MM.1S (cell line): ENCODE measurements at regions not wholly inside any gene's neighbourhood (a gene's known extent, or its start where the extent isn't known, plus 50 kb on each side); places are given as distances from the start of the nearest gene placed in this dataset.

Experiments used
- DNase-seq: peaks from one replicate; pipeline ENCODE4 v3.0.0-alpha.2; 2015
- H2AFZ ChIP-seq: fragments of 300-600 bp; sonication (generic); 2 replicates; pipeline ENCODE4 v1.6.0; 2016; ENCODE audit warnings: antibody characterized with exemption, low read length
- H3F3A ChIP-seq: fragments of 300-600 bp; sonication (generic); 2 replicates; pipeline ENCODE4 v1.6.1; 2016; ENCODE audit warnings: mild to moderate bottlenecking, antibody characterized with exemption, low read length, moderate library complexity, mixed read lengths; ENCODE audit not compliant: insufficient read depth
- H3K27ac ChIP-seq: fragments of 300-600 bp; sonication (generic); 2 replicates; pipeline ENCODE4 v1.5.1; 2016; ENCODE audit warnings: mild to moderate bottlenecking, low read length
- H3K27me3 ChIP-seq: fragments of 300-600 bp; sonication (generic); replicated peaks from 2 replicates; pipeline ENCODE4 v1.6.0; 2016; ENCODE audit warnings: low read length; ENCODE audit not compliant: insufficient read depth
- H3K36me3 ChIP-seq: fragments of 300-600 bp; sonication (generic); replicated peaks from 2 replicates; pipeline ENCODE4 v1.6.1; 2016; ENCODE audit warnings: mild to moderate bottlenecking, low read length, mixed read lengths; ENCODE audit not compliant: insufficient read depth
- H3K4me1 ChIP-seq: fragments of 300-600 bp; sonication (generic); 2 replicates; pipeline ENCODE4 v1.6.1; 2016; ENCODE audit warnings: low read length, mixed read lengths
- H3K4me2 ChIP-seq: fragments of 300-600 bp; sonication (generic); 2 replicates; pipeline ENCODE4 v1.6.0; 2016; ENCODE audit warnings: low read depth, low read length
- H3K4me3 ChIP-seq: fragments of 300-600 bp; sonication (generic); 2 replicates; pipeline ENCODE4 v1.5.1; 2016; ENCODE audit warnings: low read length, mixed read lengths
- H3K79me2 ChIP-seq: fragments of 300-600 bp; sonication (generic); 2 replicates; pipeline ENCODE4 v1.6.1; 2016; ENCODE audit warnings: mixed run types, low read length, mixed read lengths
- H3K9ac ChIP-seq: fragments of 300-600 bp; sonication (generic); 2 replicates; pipeline ENCODE4 v1.6.1; 2016; ENCODE audit warnings: low read length, mixed read lengths
- H3K9me2 ChIP-seq: fragments of 300-600 bp; sonication (generic); replicated peaks from 2 replicates; pipeline ENCODE4 v1.6.1; 2016; ENCODE audit warnings: mild to moderate bottlenecking, low read length, mixed read lengths; ENCODE audit not compliant: insufficient read depth
- H3K9me3 ChIP-seq: fragments of 300-600 bp; sonication (generic); replicated peaks from 2 replicates; pipeline ENCODE4 v1.6.1; 2016; ENCODE audit warnings: mild to moderate bottlenecking, low read length, mixed read lengths; ENCODE audit not compliant: insufficient read depth
- H4K20me1 ChIP-seq: fragments of 300-600 bp; sonication (generic); 2 replicates; pipeline ENCODE4 v1.6.1; 2016; ENCODE audit warnings: mild to moderate bottlenecking, low read length, moderate library complexity, mixed read lengths; ENCODE audit not compliant: insufficient read depth
- EZH2 ChIP-seq: fragments of 300-600 bp; sonication (generic); optimal IDR thresholded peaks from 2 replicates; pipeline ENCODE3; 2017; ENCODE audit warnings: low read depth, mild to moderate bottlenecking, antibody characterized with exemption, low read length, mixed read lengths
- EZH2phosphoT487 ChIP-seq: fragments of 300-600 bp; sonication (generic); IDR thresholded peaks from 2 replicates; pipeline ENCODE4 v1.6.1; 2018; ENCODE audit warnings: antibody characterized with exemption, low read length
- TF ChIP-seq, protein P1 (sequence below): fragments of 300-600 bp; sonication (generic); IDR thresholded peaks from 2 replicates; pipeline ENCODE4 v1.5.1; 2016; ENCODE audit warnings: antibody characterized with exemption, low read length, mixed read lengths

DNA sequence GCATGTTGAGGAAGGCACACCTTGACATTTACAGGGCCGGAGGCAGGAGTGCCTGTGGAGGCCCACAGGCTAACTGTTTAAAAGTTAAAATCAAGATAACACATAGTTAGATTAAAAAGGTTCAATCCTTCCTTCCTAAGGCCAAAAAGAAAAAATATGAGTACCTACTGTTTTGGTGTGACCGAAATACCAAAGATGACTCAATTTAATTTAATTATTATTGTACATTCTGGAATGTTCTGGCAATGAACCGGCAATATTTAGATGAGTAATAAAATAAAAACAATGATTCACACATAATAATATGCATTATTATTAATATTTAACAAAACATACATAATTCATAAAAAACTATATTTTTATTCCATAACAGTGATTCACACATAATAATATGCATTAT lies 136.8 kb upstream of the NTF3 start:
- H3K79me2 ChIP-seq = no peaks in the 10 kb centered on the region
- no peaks in the 10 kb centered on the region for H4K20me1 ChIP-seq
- H3K27me3 ChIP-seq = no peaks in the 10 kb centered on the region
- DNase-seq = no peak
- H3K4me2 ChIP-seq = no peak overlapping the region
- no peak overlapping the region for H2AFZ ChIP-seq
- no peak overlapping the region for H3K9ac ChIP-seq
- TF ChIP-seq EZH2phosphoT487 = no peak
- TF ChIP-seq EZH2 = no peak
- TF ChIP-seq, protein P1, sequence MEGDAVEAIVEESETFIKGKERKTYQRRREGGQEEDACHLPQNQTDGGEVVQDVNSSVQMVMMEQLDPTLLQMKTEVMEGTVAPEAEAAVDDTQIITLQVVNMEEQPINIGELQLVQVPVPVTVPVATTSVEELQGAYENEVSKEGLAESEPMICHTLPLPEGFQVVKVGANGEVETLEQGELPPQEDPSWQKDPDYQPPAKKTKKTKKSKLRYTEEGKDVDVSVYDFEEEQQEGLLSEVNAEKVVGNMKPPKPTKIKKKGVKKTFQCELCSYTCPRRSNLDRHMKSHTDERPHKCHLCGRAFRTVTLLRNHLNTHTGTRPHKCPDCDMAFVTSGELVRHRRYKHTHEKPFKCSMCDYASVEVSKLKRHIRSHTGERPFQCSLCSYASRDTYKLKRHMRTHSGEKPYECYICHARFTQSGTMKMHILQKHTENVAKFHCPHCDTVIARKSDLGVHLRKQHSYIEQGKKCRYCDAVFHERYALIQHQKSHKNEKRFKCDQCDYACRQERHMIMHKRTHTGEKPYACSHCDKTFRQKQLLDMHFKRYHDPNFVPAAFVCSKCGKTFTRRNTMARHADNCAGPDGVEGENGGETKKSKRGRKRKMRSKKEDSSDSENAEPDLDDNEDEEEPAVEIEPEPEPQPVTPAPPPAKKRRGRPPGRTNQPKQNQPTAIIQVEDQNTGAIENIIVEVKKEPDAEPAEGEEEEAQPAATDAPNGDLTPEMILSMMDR = no peak
- no peak overlapping the region for H3K4me3 ChIP-seq
- H3K36me3 ChIP-seq = no peaks in the 10 kb centered on the region
- H3K4me1 ChIP-seq = no peaks in the 10 kb centered on the region
- no peak overlapping the region for H3K27ac ChIP-seq
- no peaks in the 10 kb centered on the region for H3F3A ChIP-seq
- no peaks in the 10 kb centered on the region for H3K9me3 ChIP-seq
- H3K9me2 ChIP-seq = no peaks in the 10 kb centered on the region

DNA sequence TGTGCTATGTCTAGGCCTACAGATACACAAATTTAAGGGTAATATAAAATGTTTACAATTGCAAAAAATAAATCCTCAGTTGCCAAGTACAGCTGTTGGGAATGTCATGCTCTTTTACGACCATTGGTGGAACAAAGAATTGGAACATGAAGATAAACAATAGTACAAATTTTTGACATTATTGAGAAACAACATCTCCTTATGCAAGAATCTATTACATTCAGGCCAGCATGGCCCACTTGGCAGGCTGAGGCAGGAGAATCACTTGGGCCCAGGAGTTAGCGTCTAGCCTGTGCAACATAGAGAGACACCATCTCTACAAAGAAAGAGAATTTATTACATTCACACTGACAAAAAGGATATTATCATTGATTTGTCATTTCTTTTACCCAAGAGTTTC lies 135.9 kb upstream of the NTF3 start:
- DNase-seq = no peak
- no peak for TF ChIP-seq EZH2phosphoT487
- TF ChIP-seq EZH2 = no peak
- TF ChIP-seq, protein P1 = no peak
- Histone ChIP-seq H3K27me3 (no peaks in the 10 kb centered on the region), H3K36me3 (no peaks in the 10 kb centered on the region), H2AFZ (no peak overlapping the region), H3F3A (no peaks in the 10 kb centered on the region), H3K27ac (no peak overlapping the region), H3K4me1 (no peaks in the 10 kb centered on the region), H3K79me2 (no peaks in the 10 kb centered on the region), H4K20me1 (no peaks in the 10 kb centered on the region), H3K9me3 (no peaks in the 10 kb centered on the region), H3K9ac (no peak overlapping the region), H3K4me2 (no peak overlapping the region), H3K9me2 (no peaks in the 10 kb centered on the region), H3K4me3 (no peak overlapping the region)

DNA sequence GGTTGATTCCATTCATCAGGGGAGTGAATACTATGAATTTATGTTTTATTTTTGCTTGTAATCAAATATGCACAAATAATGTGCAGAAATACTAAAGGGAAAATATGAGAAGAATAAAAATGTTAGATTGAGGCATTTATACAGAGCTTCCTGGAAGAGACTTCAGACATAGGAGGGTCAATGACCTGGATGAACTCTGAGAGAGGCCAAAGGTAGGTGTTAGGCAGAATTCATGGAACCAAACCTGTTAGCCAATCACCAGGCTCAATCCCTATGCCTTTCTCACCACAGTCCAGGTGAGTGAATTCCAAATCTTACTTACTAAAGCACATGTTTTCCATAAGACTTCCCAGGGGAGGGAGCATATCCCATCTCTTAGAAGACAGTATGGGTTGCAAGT lies 130.4 kb upstream of the NTF3 start:
- DNase-seq = no peak
- Histone ChIP-seq H3K4me3 (no peak overlapping the region), H3K36me3 (no peaks in the 10 kb centered on the region), H4K20me1 (no peaks in the 10 kb centered on the region), H3K27ac (no peak overlapping the region), H2AFZ (no peak overlapping the region), H3K79me2 (no peaks in the 10 kb centered on the region), H3K9me2 (no peaks in the 10 kb centered on the region), H3K27me3 (no peaks in the 10 kb centered on the region), H3F3A (no peaks in the 10 kb centered on the region), H3K4me1 (no peaks in the 10 kb centered on the region), H3K9ac (no peak overlapping the region), H3K9me3 (no peaks in the 10 kb centered on the region), H3K4me2 (no peak overlapping the region)
- TF ChIP-seq EZH2phosphoT487 (no peak), EZH2 (no peak)
- TF ChIP-seq, protein P1 = no peak
